ENCODE measurements at regions not wholly inside any gene's neighbourhood (a gene's known extent, or its start where the extent isn't known, plus 50 kb on each side); places are given as distances from the start of the nearest gene placed in this dataset.

DNA sequence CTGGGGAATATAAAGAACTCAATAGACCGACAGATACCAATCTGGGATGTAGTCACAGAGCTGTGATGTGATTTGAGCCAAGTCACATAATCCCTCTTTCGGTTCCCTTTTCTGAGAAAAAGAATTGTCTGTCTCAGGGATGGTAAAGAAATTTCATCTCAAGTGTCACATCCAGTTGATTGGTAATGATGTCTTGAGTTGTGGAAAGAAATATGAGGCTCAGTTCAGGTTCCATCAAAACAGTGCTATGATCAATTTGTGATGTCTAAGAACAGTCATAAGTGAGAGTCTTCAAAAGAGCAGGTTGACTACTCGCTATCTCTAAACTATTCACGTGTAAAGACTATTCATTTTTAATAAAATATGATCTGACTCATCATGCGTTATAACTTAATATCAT, 223.3 kb downstream of the METTL4 start:
- ATAC-seq, result no peak
- TF ChIP-seq, protein P1, sequence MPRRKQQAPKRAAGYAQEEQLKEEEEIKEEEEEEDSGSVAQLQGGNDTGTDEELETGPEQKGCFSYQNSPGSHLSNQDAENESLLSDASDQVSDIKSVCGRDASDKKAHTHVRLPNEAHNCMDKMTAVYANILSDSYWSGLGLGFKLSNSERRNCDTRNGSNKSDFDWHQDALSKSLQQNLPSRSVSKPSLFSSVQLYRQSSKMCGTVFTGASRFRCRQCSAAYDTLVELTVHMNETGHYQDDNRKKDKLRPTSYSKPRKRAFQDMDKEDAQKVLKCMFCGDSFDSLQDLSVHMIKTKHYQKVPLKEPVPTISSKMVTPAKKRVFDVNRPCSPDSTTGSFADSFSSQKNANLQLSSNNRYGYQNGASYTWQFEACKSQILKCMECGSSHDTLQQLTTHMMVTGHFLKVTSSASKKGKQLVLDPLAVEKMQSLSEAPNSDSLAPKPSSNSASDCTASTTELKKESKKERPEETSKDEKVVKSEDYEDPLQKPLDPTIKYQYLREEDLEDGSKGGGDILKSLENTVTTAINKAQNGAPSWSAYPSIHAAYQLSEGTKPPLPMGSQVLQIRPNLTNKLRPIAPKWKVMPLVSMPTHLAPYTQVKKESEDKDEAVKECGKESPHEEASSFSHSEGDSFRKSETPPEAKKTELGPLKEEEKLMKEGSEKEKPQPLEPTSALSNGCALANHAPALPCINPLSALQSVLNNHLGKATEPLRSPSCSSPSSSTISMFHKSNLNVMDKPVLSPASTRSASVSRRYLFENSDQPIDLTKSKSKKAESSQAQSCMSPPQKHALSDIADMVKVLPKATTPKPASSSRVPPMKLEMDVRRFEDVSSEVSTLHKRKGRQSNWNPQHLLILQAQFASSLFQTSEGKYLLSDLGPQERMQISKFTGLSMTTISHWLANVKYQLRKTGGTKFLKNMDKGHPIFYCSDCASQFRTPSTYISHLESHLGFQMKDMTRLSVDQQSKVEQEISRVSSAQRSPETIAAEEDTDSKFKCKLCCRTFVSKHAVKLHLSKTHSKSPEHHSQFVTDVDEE (CRISPR knock-in tag; IDR thresholded peaks at IDR 0.05), result no peak
- TF ChIP-seq, protein P2, sequence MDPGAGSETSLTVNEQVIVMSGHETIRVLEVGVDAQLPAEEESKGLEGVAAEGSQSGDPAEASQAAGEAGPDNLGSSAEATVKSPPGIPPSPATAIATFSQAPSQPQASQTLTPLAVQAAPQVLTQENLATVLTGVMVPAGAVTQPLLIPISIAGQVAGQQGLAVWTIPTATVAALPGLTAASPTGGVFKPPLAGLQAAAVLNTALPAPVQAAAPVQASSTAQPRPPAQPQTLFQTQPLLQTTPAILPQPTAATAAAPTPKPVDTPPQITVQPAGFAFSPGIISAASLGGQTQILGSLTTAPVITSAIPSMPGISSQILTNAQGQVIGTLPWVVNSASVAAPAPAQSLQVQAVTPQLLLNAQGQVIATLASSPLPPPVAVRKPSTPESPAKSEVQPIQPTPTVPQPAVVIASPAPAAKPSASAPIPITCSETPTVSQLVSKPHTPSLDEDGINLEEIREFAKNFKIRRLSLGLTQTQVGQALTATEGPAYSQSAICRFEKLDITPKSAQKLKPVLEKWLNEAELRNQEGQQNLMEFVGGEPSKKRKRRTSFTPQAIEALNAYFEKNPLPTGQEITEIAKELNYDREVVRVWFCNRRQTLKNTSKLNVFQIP (CRISPR knock-in tag; IDR thresholded peaks at IDR 0.05; ENCODE audit: borderline replicate concordance, low read depth), result no peak
- no peak for TF ChIP-seq ZFP3 (CRISPR knock-in tag; IDR thresholded peaks at IDR 0.05)
- TF ChIP-seq ZNF565 (CRISPR knock-in tag; conservative IDR thresholded peaks at IDR 0.05; ENCODE audit: low read depth), result no peak
- no peak for TF ChIP-seq ZNF70 (CRISPR knock-in tag; IDR thresholded peaks at IDR 0.05)
- no peak for TF ChIP-seq ZNF8 (CRISPR knock-in tag; IDR thresholded peaks at IDR 0.05)
- TF ChIP-seq OSR1 (CRISPR knock-in tag; IDR thresholded peaks at IDR 0.05), result no peak
- no peak for TF ChIP-seq ZC3H10 (CRISPR knock-in tag; IDR thresholded peaks at IDR 0.05)
- no peak for TF ChIP-seq BACH2 (CRISPR knock-in tag; IDR thresholded peaks at IDR 0.05; ENCODE audit: borderline replicate concordance)
- TF ChIP-seq ZFP30 (CRISPR knock-in tag; IDR thresholded peaks at IDR 0.05), result no peak
- TF ChIP-seq TOX (CRISPR knock-in tag; IDR thresholded peaks at IDR 0.05; ENCODE audit: borderline replicate concordance), result no peak

DNA sequence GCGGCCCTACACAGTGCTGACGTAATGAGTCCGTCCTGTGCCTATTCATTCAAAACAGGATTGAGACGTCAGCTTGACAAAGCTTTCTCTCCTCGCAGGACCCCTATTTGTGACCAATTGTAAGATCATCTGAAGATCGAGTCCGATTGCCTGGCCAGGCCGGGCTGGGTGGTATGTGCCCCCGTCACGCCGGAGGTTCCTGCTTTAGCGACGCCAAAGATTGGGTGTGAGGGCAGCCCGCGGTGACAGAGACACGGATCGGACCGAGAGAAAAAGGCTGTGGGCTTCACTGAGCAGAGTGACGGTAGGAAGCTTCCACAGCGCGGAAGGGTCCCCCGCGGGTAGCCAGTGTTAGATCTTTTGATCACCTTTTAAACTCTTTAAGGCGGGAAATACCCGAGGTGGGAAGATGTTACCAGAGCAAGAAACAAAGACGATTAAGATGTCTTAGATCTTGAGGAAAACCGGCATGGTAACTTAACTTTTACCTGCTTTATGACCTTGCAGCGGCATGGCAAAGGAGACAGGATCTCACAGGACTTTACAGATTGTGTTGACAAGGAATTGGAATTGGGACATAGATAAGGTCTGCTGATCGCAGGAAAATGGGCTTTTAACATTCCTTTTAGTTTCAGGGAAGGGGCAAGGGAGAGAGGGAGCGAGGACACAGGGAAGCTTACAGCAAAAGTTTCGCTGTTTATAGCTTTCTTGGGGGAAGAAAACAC, 220.0 kb downstream of the METTL4 start:
- no peak for TF ChIP-seq TOX (CRISPR knock-in tag; IDR thresholded peaks at IDR 0.05; ENCODE audit: borderline replicate concordance)
- TF ChIP-seq PPARA (CRISPR knock-in tag; IDR thresholded peaks at IDR 0.05; ENCODE audit: borderline replicate concordance), result no peak
- no peak for TF ChIP-seq GLIS3 (CRISPR knock-in tag; IDR thresholded peaks at IDR 0.05)
- TF ChIP-seq ZNF565 (CRISPR knock-in tag; conservative IDR thresholded peaks at IDR 0.05; ENCODE audit: low read depth), result no peak
- no peak for TF ChIP-seq ESRRG (CRISPR knock-in tag; IDR thresholded peaks at IDR 0.05)
- TF ChIP-seq, protein P2 (CRISPR knock-in tag; IDR thresholded peaks at IDR 0.05; ENCODE audit: borderline replicate concordance, low read depth), result no peak
- no peak for TF ChIP-seq ARNTL (CRISPR knock-in tag; IDR thresholded peaks at IDR 0.05; ENCODE audit: borderline replicate concordance, low read depth)
- TF ChIP-seq ZFP3 (CRISPR knock-in tag; IDR thresholded peaks at IDR 0.05), result no peak
- TF ChIP-seq, protein P3, sequence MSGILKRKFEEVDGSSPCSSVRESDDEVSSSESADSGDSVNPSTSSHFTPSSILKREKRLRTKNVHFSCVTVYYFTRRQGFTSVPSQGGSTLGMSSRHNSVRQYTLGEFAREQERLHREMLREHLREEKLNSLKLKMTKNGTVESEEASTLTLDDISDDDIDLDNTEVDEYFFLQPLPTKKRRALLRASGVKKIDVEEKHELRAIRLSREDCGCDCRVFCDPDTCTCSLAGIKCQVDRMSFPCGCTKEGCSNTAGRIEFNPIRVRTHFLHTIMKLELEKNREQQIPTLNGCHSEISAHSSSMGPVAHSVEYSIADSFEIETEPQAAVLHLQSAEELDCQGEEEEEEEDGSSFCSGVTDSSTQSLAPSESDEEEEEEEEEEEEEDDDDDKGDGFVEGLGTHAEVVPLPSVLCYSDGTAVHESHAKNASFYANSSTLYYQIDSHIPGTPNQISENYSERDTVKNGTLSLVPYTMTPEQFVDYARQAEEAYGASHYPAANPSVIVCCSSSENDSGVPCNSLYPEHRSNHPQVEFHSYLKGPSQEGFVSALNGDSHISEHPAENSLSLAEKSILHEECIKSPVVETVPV (CRISPR knock-in tag; IDR thresholded peaks at IDR 0.05), result no peak
- TF ChIP-seq TCF4 (CRISPR knock-in tag; IDR thresholded peaks at IDR 0.05; ENCODE audit: borderline replicate concordance), result no peak
- no peak for TF ChIP-seq RARB (CRISPR knock-in tag; IDR thresholded peaks at IDR 0.05)
- TF ChIP-seq ZC3H10 (CRISPR knock-in tag; IDR thresholded peaks at IDR 0.05), result no peak
- TF ChIP-seq, protein P4, sequence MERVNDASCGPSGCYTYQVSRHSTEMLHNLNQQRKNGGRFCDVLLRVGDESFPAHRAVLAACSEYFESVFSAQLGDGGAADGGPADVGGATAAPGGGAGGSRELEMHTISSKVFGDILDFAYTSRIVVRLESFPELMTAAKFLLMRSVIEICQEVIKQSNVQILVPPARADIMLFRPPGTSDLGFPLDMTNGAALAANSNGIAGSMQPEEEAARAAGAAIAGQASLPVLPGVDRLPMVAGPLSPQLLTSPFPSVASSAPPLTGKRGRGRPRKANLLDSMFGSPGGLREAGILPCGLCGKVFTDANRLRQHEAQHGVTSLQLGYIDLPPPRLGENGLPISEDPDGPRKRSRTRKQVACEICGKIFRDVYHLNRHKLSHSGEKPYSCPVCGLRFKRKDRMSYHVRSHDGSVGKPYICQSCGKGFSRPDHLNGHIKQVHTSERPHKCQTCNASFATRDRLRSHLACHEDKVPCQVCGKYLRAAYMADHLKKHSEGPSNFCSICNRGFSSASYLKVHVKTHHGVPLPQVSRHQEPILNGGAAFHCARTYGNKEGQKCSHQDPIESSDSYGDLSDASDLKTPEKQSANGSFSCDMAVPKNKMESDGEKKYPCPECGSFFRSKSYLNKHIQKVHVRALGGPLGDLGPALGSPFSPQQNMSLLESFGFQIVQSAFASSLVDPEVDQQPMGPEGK (CRISPR knock-in tag; IDR thresholded peaks at IDR 0.05; ENCODE audit: borderline replicate concordance), result no peak
- TF ChIP-seq, protein P1 (CRISPR knock-in tag; IDR thresholded peaks at IDR 0.05), result no peak
- TF ChIP-seq ZFP30 (CRISPR knock-in tag; IDR thresholded peaks at IDR 0.05), result no peak
- no peak for TF ChIP-seq BACH2 (CRISPR knock-in tag; IDR thresholded peaks at IDR 0.05; ENCODE audit: borderline replicate concordance)
- no peak for TF ChIP-seq CSDC2 (CRISPR knock-in tag; IDR thresholded peaks at IDR 0.05)
- TF ChIP-seq ZNF70 (CRISPR knock-in tag; IDR thresholded peaks at IDR 0.05), result no peak
- TF ChIP-seq ZNF8 (CRISPR knock-in tag; IDR thresholded peaks at IDR 0.05), result no peak
- no peak for ATAC-seq

All from SK-N-SH treated with all-trans-retinoic acid at 6 μM for 48 hours (cell line).